ENCODE measurements at regions not wholly inside any gene's neighbourhood (a gene's known extent, or its start where the extent isn't known, plus 50 kb on each side); places are given as distances from the start of the nearest gene placed in this dataset.
A peak's percentile ranks its signal among the peaks of the same experiment; 100 is the strongest.

DNA sequence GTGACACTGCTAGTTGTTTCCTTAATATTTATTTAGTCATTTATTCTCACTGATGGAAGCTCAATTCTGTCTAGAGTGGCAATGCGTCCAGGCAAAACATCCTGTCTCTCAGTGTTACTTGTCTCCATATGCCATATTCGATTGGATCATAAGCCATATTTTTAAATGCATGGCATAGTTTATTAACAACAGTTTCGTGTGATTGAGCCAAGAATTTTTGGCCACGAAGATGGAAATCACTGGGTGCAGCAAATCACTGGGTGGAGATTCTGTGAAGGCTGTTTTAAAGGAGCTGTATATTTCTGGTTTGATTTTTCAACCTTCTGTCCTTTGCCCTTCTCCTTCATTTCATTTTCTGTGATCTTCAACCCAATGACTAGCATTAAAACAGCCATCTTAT is 205.2 kb downstream of the JRKL start:
- H3K4me3 ChIP-seq = no peak overlapping the region
- H3K9me3 ChIP-seq = no peaks in the 10 kb centered on the region
- TF ChIP-seq EP300 (IDR thresholded peaks at IDR 0.05) (no peak), POLR2AphosphoS5 (IDR thresholded peaks at IDR 0.05) (no peak), POLR2A (IDR thresholded peaks at IDR 0.05) (no peak)
- TF ChIP-seq, protein P1, sequence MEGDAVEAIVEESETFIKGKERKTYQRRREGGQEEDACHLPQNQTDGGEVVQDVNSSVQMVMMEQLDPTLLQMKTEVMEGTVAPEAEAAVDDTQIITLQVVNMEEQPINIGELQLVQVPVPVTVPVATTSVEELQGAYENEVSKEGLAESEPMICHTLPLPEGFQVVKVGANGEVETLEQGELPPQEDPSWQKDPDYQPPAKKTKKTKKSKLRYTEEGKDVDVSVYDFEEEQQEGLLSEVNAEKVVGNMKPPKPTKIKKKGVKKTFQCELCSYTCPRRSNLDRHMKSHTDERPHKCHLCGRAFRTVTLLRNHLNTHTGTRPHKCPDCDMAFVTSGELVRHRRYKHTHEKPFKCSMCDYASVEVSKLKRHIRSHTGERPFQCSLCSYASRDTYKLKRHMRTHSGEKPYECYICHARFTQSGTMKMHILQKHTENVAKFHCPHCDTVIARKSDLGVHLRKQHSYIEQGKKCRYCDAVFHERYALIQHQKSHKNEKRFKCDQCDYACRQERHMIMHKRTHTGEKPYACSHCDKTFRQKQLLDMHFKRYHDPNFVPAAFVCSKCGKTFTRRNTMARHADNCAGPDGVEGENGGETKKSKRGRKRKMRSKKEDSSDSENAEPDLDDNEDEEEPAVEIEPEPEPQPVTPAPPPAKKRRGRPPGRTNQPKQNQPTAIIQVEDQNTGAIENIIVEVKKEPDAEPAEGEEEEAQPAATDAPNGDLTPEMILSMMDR (IDR thresholded peaks at IDR 0.05) = no peak
- intact Hi-C loops (cut with DNase I) = no loop called here
- H3K36me3 ChIP-seq = no peaks in the 10 kb centered on the region
- WGBS, 2 donors = 67 to 78% methylated on average over 4 of the region's 4 CpGs
- no peaks in the 10 kb centered on the region for H3K27me3 ChIP-seq
- no peak overlapping the region for H3K27ac ChIP-seq
- no peaks in the 10 kb centered on the region for H3K4me1 ChIP-seq
- no peak for DNase-seq

DNA sequence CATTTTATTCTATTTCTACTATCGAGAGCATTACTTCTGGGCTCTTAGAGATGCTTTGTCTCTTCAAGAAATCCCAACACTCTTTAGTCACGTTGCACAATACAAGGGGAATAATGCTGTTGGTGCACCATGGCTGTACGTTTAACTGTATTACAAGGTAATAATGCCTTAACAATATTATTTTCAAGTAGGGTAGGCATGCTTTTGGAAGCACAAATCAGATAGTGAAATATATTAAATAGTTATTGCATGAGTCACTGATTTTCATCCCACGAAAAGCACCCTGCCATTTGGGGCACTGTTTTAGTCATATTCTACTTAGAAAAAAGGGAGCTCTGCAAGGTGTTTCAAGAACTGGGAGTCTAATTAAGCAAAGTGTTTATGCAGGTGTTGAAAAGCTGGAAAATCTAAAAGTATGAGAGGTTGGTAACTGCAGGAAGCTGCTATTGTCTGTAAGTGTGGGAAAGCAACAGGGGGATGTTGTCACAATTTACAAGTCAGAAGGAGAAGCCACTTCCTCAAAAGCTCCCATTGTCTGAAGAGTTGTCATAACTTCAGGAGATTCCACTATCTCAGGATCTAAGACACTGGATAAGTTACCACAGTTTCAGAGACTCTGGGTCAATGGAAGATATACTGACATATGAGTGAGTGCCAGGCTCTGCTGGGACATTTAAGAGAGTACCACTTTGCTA is 218.2 kb downstream of the JRKL start:
- Histone ChIP-seq H3K9me3 (peaks cover 0 to 3% (median 0%) of the 10 kb centered on the region in 4 donors), H3K36me3 (no peaks in the 10 kb centered on the region), H3K4me1 (no peaks in the 10 kb centered on the region), H3K27ac (no peak overlapping the region), H3K4me3 (no peak overlapping the region), H3K27me3 (no peaks in the 10 kb centered on the region)
- intact Hi-C loops (cut with DNase I) = no loop called here
- no peak for DNase-seq
- 78 to 81% methylated on average over 4 of the region's 4 CpGs for WGBS, 2 donors
- TF ChIP-seq POLR2AphosphoS5 (IDR thresholded peaks at IDR 0.05) (no peak), POLR2A (IDR thresholded peaks at IDR 0.05) (no peak), EP300 (IDR thresholded peaks at IDR 0.05) (no peak)
- TF ChIP-seq, protein P1 (IDR thresholded peaks at IDR 0.05) = no peak

DNA sequence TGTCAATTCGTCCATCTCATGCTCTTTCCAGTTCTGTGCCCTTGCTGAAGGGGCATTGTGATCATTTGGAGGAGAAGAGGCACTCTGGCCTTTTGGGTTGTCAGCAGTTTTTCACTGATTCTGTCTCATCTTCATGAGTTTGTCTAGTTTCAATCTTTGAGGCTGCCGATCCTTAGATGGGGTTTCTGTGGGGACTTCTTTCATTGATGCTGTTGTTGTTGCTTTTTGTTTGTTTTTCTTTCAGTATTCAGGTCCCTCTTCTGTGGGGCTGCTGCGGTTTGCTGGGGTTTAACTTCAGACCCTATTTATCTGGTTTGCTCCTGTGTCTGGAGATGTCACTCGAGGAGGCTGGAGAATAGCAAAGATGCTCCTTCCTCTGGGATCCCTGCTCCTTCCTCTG is 224.3 kb downstream of the JRKL start:
- Histone ChIP-seq H3K27me3 (no peaks in the 10 kb centered on the region), H3K4me3 (no peak overlapping the region), H3K36me3 (no peaks in the 10 kb centered on the region), H3K9me3 (peaks cover 0 to 3% (median 0%) of the 10 kb centered on the region in 4 donors), H3K27ac (no peak overlapping the region), H3K4me1 (no peaks in the 10 kb centered on the region)
- intact Hi-C loops (cut with DNase I) = no loop called here
- TF ChIP-seq POLR2AphosphoS5 (IDR thresholded peaks at IDR 0.05) = no peak
- no peak for TF ChIP-seq EP300 (IDR thresholded peaks at IDR 0.05)
- no peak for TF ChIP-seq POLR2A (IDR thresholded peaks at IDR 0.05)
- TF ChIP-seq, protein P1 (IDR thresholded peaks at IDR 0.05) = no peak
- WGBS, 2 donors = 83 to 84% methylated on average over 4 of the region's 4 CpGs
- DNase-seq = peak; percentile 38

DNA sequence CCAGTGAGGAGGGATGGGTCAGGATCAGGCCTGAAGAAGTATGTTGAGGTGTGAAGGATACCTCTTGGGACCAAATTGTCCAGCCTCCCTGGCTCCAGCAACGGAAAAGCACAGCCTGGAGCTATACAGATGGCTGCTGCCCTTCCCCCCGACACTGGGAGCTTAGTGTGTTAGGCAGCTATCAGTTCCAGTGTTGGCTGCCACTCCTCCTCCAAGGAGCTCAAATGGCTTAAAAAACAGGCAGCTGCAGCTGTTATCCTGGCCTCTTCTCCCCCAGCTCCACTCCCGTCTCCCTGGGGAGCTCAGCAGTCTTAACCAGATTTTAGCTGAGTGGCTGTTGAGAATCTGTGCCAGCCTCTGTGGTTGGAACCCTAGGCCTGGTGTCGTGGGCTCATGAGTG is 225.0 kb downstream of the JRKL start:
- Histone ChIP-seq H3K4me1 (no peaks in the 10 kb centered on the region), H3K27me3 (no peaks in the 10 kb centered on the region), H3K4me3 (no peak overlapping the region), H3K9me3 (peaks cover 0 to 3% (median 0%) of the 10 kb centered on the region in 4 donors), H3K27ac (no peak overlapping the region), H3K36me3 (no peaks in the 10 kb centered on the region)
- intact Hi-C loops (cut with DNase I) = no loop called here
- TF ChIP-seq, protein P1 (IDR thresholded peaks at IDR 0.05) = no peak
- no peak for TF ChIP-seq EP300 (IDR thresholded peaks at IDR 0.05)
- no peak for TF ChIP-seq POLR2AphosphoS5 (IDR thresholded peaks at IDR 0.05)
- TF ChIP-seq POLR2A (IDR thresholded peaks at IDR 0.05) = no peak
- WGBS, 2 donors = 68 to 75% methylated on average over 4 of the region's 4 CpGs
- DNase-seq = no peak

All from sigmoid colon (tissue), 6 donors.